IMR-90 (cell line): ENCODE measurements at regions not wholly inside any gene's neighbourhood (a gene's known extent, or its start where the extent isn't known, plus 50 kb on each side); places are given as distances from the start of the nearest gene placed in this dataset.

Experiments used
- ATAC-seq: fragments of 200-7000 bp; cut with Tn5 transposase; 2 replicates; pipeline ENCODE4 v1.9.1; 2020; ENCODE audit warnings: low read depth, mild to moderate bottlenecking, moderate library complexity
- BruUV-seq: library from RNA; stranded (reverse); fragments of 400-500 nt; replicated peaks from 2 replicates; lab custom pipeline; 2021; lab: Mats Ljungman, UMichigan
- CTCF ChIA-PET: fragments of 300-600 bp; formaldehyde crosslinking; extraction: SDS; loops from one replicate; lab custom pipeline; 2021; ENCODE audit warnings: antibody characterized with exemption; lab: Yijun Ruan, JAX
- POLR2A ChIA-PET: fragments of 300-600 bp; sonication (Branson Sonifier 250); formaldehyde crosslinking; loops from one replicate; lab custom pipeline; 2022; ENCODE audit warnings: antibody characterized with exemption; ENCODE audit not compliant: unreplicated experiment; lab: Charles Lee
- DNase-seq: peaks from one replicate; pipeline ENCODE4 v3.0.0; 2013
- H2AFZ ChIP-seq: replicated peaks from 2 replicates; pipeline ENCODE3; 2013; ENCODE audit warnings: low read length, mild to moderate bottlenecking; ENCODE audit not compliant: poor library complexity
- H2AK5ac ChIP-seq: 2 replicates; pipeline ENCODE4 v1.6.1; 2013; ENCODE audit warnings: low read depth, low read length, inconsistent platforms
- H2AK9ac ChIP-seq: replicated peaks from 2 replicates; pipeline ENCODE3; 2013; ENCODE audit warnings: mild to moderate bottlenecking, low read depth, low read length, moderate library complexity; ENCODE audit not compliant: poor library complexity
- H2BK120ac ChIP-seq: 2 replicates; pipeline ENCODE4 v1.6.1; 2013; ENCODE audit warnings: low read depth, low read length, inconsistent platforms
- H2BK15ac ChIP-seq: 3 replicates; pipeline ENCODE4 v1.6.1; 2013; ENCODE audit warnings: low read depth, low read length, inconsistent platforms
- H2BK20ac ChIP-seq: 2 replicates; pipeline ENCODE4 v1.6.1; 2013; ENCODE audit warnings: low read depth, mild to moderate bottlenecking, inconsistent platforms, low read length, moderate library complexity
- H2BK5ac ChIP-seq: 2 replicates; pipeline ENCODE4 v1.6.1; 2013; ENCODE audit warnings: mild to moderate bottlenecking, low read depth, low read length, inconsistent platforms; ENCODE audit not compliant: poor library complexity, severe bottlenecking
- H3K14ac ChIP-seq: replicated peaks from 2 replicates; pipeline ENCODE4 v1.6.1; 2013; ENCODE audit warnings: low read depth, low read length, inconsistent platforms
- H3K18ac ChIP-seq: 2 replicates; pipeline ENCODE4 v1.6.1; 2013; ENCODE audit warnings: low read depth, low read length, control low read depth
- H3K23ac ChIP-seq: 2 replicates; pipeline ENCODE4 v1.6.1; 2013; ENCODE audit warnings: low read depth, low read length, inconsistent platforms
- H3K27ac ChIP-seq: 2 replicates; pipeline ENCODE4 v1.5.1; 2013; ENCODE audit warnings: mild to moderate bottlenecking, control low read depth, low read length; ENCODE audit not compliant: insufficient read depth
- H3K27me3 ChIP-seq: 2 replicates; pipeline ENCODE4 v1.6.1; 2013; ENCODE audit warnings: low read length; ENCODE audit not compliant: control insufficient read depth, insufficient read depth
- H3K36me3 ChIP-seq: 2 replicates; pipeline ENCODE4 v1.6.1; 2013; ENCODE audit warnings: low read length, mixed read lengths; ENCODE audit not compliant: control insufficient read depth, insufficient read depth
- H3K4ac ChIP-seq: 2 replicates; pipeline ENCODE4 v1.6.1; 2013; ENCODE audit warnings: low read depth, low read length, inconsistent platforms
- H3K4me1 ChIP-seq: 2 replicates; pipeline ENCODE4 v1.6.1; 2013; ENCODE audit warnings: low read length, mixed read lengths; ENCODE audit not compliant: control insufficient read depth, insufficient read depth
- H3K4me2 ChIP-seq: 2 replicates; pipeline ENCODE4 v1.6.1; 2013; ENCODE audit warnings: low read depth, mild to moderate bottlenecking, control low read depth, low read length, moderate library complexity
- H3K4me3 ChIP-seq: 2 replicates; pipeline ENCODE4 v1.5.1; 2013; ENCODE audit warnings: low read depth, mild to moderate bottlenecking, control low read depth, low read length, moderate library complexity; ENCODE audit not compliant: insufficient read depth
- H3K56ac ChIP-seq: 2 replicates; pipeline ENCODE4 v1.6.1; 2013; ENCODE audit warnings: low read length, inconsistent platforms; ENCODE audit not compliant: insufficient read depth; ENCODE audit errors: extremely low read depth
- H3K79me1 ChIP-seq, 2 experiments: 2 replicates each; pipeline ENCODE4 v1.6.1; 2013; ENCODE audit warnings: low read length in 2 of 2, inconsistent platforms in 1 of 2, low read depth in 1 of 2
- H3K9ac ChIP-seq: 2 replicates; pipeline ENCODE4 v1.6.1; 2013; ENCODE audit warnings: low read depth, low read length, control low read depth
- H3K9me1 ChIP-seq: 2 replicates; pipeline ENCODE4 v1.6.1; 2013; ENCODE audit warnings: low read length, inconsistent platforms; ENCODE audit not compliant: insufficient read depth
- H3K9me3 ChIP-seq: 2 replicates; pipeline ENCODE4 v1.6.1; 2013; ENCODE audit warnings: low read length; ENCODE audit not compliant: control insufficient read depth, insufficient read depth
- H4K20me1 ChIP-seq: 2 replicates; pipeline ENCODE4 v1.6.1; 2013; ENCODE audit warnings: low read length, inconsistent platforms; ENCODE audit not compliant: insufficient read depth
- H4K5ac ChIP-seq: 2 replicates; pipeline ENCODE4 v1.6.1; 2013; ENCODE audit warnings: mild to moderate bottlenecking, low read depth, low read length, control low read depth
- H4K8ac ChIP-seq, 2 experiments: 2 replicates each; pipeline ENCODE4 v1.6.1; 2013; ENCODE audit warnings: low read depth in 2 of 2, low read length in 2 of 2, control low read depth in 1 of 2, inconsistent platforms in 1 of 2
- H4K91ac ChIP-seq: 2 replicates; pipeline ENCODE4 v1.6.1; 2013; ENCODE audit warnings: low read depth, low read length, inconsistent platforms; ENCODE audit not compliant: insufficient read depth
- CEBPB ChIP-seq: IDR thresholded peaks from 2 replicates; pipeline ENCODE4 v1.6.1; 2012; ENCODE audit warnings: low read depth, low read length, improper control_type of control experiment
- CTCF ChIP-seq: conservative IDR thresholded peaks from 2 replicates; pipeline ENCODE4 v1.5.1; 2012; ENCODE audit warnings: mild to moderate bottlenecking, low read depth, low read length, improper control_type of control experiment
- ELK1 ChIP-seq: fragments of 150-350 bp; IDR thresholded peaks from 2 replicates; pipeline ENCODE4 v1.6.1; 2016; ENCODE audit warnings: low read depth, mild to moderate bottlenecking, low read length, moderate library complexity, borderline replicate concordance
- MAFK ChIP-seq: IDR thresholded peaks from 2 replicates; pipeline ENCODE4 v1.6.1; 2012; ENCODE audit warnings: low read depth, low read length, improper control_type of control experiment
- MXI1 ChIP-seq: IDR thresholded peaks from 2 replicates; pipeline ENCODE4 v1.6.1; 2012; ENCODE audit warnings: low read depth, mild to moderate bottlenecking, low read length, moderate library complexity, borderline replicate concordance
- NFE2L2 ChIP-seq: fragments of 150-350 bp; IDR thresholded peaks from 2 replicates; pipeline ENCODE4 v1.6.1; 2016; ENCODE audit warnings: low read depth, mild to moderate bottlenecking, low read length
- RAD21 ChIP-seq: IDR thresholded peaks from 2 replicates; pipeline ENCODE4 v1.6.1; 2012; ENCODE audit warnings: low read length, improper control_type of control experiment
- RFX5 ChIP-seq: IDR thresholded peaks from 2 replicates; pipeline ENCODE4 v1.8.0; 2012; ENCODE audit warnings: low read depth, mild to moderate bottlenecking, low read length, moderate library complexity
- SMC3 ChIP-seq: fragments of 150-350 bp; IDR thresholded peaks from 2 replicates; pipeline ENCODE4 v1.6.1; 2016; ENCODE audit warnings: low read depth, mild to moderate bottlenecking, antibody characterized with exemption, low read length, moderate library complexity
- WGBS, 2 experiments: methylation state at CpG; one replicate each; pipeline versions ENCODE4 v1.1.5 to v1.1.7; 2013; ENCODE audit warnings: missing lambda C conversion rate in 2 of 2; ENCODE audit not compliant: insufficient read length in 1 of 2; ENCODE audit errors: extremely low coverage in 2 of 2; 5-methylcytosine and 5-hydroxymethylcytosine counted together
- dilution Hi-C: fragments of 300-500 bp; cut with HindIII; formaldehyde crosslinking; loops from one replicate; pipeline ENCODE4 v1.14.3; 2018; ENCODE audit warnings: low sequenced_read_pairs; ENCODE audit not compliant: unreplicated experiment
- in situ Hi-C: fragments of 300-500 bp; cut with MboI; formaldehyde crosslinking; loops from 3 replicates; pipeline ENCODE4 v1.14.3; 2019; ENCODE audit warnings: low sequenced_read_pairs, inconsistent platforms, mixed read lengths
- intact Hi-C: fragments of 100-400 bp; cut with micrococcal nuclease; formaldehyde crosslinking; loops from 2 replicates; pipeline ENCODE4 v1.10.0; 2022

GRCh38 chr1:55418208-55419000, 203.2 kb upstream of the USP24 start:
- no peak overlapping the region for H3K23ac ChIP-seq
- no peak overlapping the region for H4K5ac ChIP-seq
- dilution Hi-C loops, result no loop called here
- no peak overlapping the region for H3K4ac ChIP-seq
- DNase-seq, result no peak
- POLR2A ChIA-PET, result no interaction called here
- TF ChIP-seq MXI1 (no peak), CTCF (no peak), CEBPB (no peak), MAFK (no peak), RFX5 (no peak), SMC3 (no peak), ELK1 (no peak), NFE2L2 (no peak), RAD21 (no peak)
- H2AK9ac ChIP-seq, result no peak overlapping the region
- no peak overlapping the region for H2BK120ac ChIP-seq
- no peaks in the 10 kb centered on the region for H4K20me1 ChIP-seq
- ATAC-seq, result no peak
- no peak overlapping the region for H2AFZ ChIP-seq
- no peak overlapping the region for H2BK15ac ChIP-seq
- H3K36me3 ChIP-seq, result no peaks in the 10 kb centered on the region
- H4K8ac ChIP-seq, result no peak overlapping the region
- H3K18ac ChIP-seq, result no peak overlapping the region
- H3K9me3 ChIP-seq, result peaks cover 3% of the 10 kb centered on the region; the same call in 1 of the 2 replicates
- no peak overlapping the region for H3K9ac ChIP-seq
- 0 out of 2 replicates have a peak overlapping the region, but pooled peaks have one; percentile 9 for H2BK20ac ChIP-seq
- H3K4me1 ChIP-seq, result peaks cover 6% of the 10 kb centered on the region
- H2AK5ac ChIP-seq, result peak overlapping the region; percentile 50; the same call in 1 of the 2 replicates
- CTCF ChIA-PET, result no interaction called here
- H3K4me3 ChIP-seq, result no peak overlapping the region
- no peaks in the 10 kb centered on the region for H3K9me1 ChIP-seq
- no TSS peak for BruUV-seq
- WGBS, 2 experiments, result no CpG with 5 or more reads among the region's 10 CpGs
- no peak overlapping the region for H2BK5ac ChIP-seq
- H3K79me1 ChIP-seq, result no peaks in the 10 kb centered on the region
- H3K27ac ChIP-seq, result no peak overlapping the region
- no peaks in the 10 kb centered on the region for H3K27me3 ChIP-seq
- H3K56ac ChIP-seq, result no peak overlapping the region
- no peak overlapping the region for H3K14ac ChIP-seq
- in situ Hi-C loops, result no loop called here
- intact Hi-C loops, result no loop called here
- no peak overlapping the region for H3K4me2 ChIP-seq
- H4K91ac ChIP-seq, result no peak overlapping the region
